ENCODE measurements at regions not wholly inside any gene's neighbourhood (a gene's known extent, or its start where the extent isn't known, plus 50 kb on each side); places are given as distances from the start of the nearest gene placed in this dataset.

GRCh38 chr4:98728871-98729270, 70.5 kb upstream of the TSPAN5 start:
- Histone ChIP-seq H3K36me3 (no peaks in the 10 kb centered on the region), H3K27me3 (ENCODE audit: insufficient read depth, low read depth, severe bottlenecking) (no peaks in the 10 kb centered on the region), H3K9me3 (ENCODE audit: severe bottlenecking) (peaks cover 7% of the 10 kb centered on the region), H3K27ac (no peak overlapping the region), H3K4me3 (ENCODE audit: low read depth, low read length) (no peak overlapping the region)
- no peak for DNase-seq
- TF ChIP-seq, protein P1, sequence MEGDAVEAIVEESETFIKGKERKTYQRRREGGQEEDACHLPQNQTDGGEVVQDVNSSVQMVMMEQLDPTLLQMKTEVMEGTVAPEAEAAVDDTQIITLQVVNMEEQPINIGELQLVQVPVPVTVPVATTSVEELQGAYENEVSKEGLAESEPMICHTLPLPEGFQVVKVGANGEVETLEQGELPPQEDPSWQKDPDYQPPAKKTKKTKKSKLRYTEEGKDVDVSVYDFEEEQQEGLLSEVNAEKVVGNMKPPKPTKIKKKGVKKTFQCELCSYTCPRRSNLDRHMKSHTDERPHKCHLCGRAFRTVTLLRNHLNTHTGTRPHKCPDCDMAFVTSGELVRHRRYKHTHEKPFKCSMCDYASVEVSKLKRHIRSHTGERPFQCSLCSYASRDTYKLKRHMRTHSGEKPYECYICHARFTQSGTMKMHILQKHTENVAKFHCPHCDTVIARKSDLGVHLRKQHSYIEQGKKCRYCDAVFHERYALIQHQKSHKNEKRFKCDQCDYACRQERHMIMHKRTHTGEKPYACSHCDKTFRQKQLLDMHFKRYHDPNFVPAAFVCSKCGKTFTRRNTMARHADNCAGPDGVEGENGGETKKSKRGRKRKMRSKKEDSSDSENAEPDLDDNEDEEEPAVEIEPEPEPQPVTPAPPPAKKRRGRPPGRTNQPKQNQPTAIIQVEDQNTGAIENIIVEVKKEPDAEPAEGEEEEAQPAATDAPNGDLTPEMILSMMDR (IDR thresholded peaks at IDR 0.05; ENCODE audit: low read depth, low read length): no peak

- DNase-seq: no peak
- no peaks in the 10 kb centered on the region for H3K36me3 ChIP-seq
- TF ChIP-seq, protein P1 (IDR thresholded peaks at IDR 0.05; ENCODE audit: low read depth, low read length): no peak
Observed at GRCh38 chr4:98728433-98728832, 70.0 kb upstream of the TSPAN5 start.

DNA sequence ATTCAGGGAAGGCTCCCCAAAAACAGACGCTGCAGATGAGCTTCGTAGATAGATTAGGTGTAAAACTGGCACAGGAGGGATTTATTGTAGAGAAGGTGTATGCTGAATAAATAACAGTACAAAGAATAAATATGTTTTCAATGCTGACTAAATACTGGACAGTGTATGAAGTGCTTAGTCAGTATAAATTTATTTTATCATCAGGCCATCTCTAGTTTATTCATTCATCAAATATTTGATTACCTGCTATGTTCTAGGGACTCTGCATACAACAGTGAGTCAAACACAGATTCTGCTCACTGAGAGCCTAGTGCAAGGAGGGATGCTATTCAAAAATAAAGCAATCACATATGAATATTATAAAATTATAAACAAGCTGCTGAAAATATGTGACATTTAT, 63.6 kb upstream of the TSPAN5 start:
- Histone ChIP-seq H3K27me3 (ENCODE audit: insufficient read depth, low read depth, severe bottlenecking) (no peaks in the 10 kb centered on the region), H3K9me3 (ENCODE audit: severe bottlenecking) (peaks cover 9% of the 10 kb centered on the region), H3K36me3 (no peaks in the 10 kb centered on the region), H3K4me3 (ENCODE audit: low read depth, low read length) (no peak overlapping the region), H3K27ac (no peak overlapping the region)
- no peak for DNase-seq
- TF ChIP-seq, protein P1 (IDR thresholded peaks at IDR 0.05; ENCODE audit: low read depth, low read length): no peak

More at GRCh38 chr4:98728433-98728832, 70.0 kb upstream of the TSPAN5 start:
- peaks cover 9% of the 10 kb centered on the region for H3K9me3 ChIP-seq (ENCODE audit: severe bottlenecking)
- no peak overlapping the region for H3K27ac ChIP-seq
- H3K4me3 ChIP-seq (ENCODE audit: low read depth, low read length): no peak overlapping the region
- no peaks in the 10 kb centered on the region for H3K27me3 ChIP-seq (ENCODE audit: insufficient read depth, low read depth, severe bottlenecking)

GRCh38 chr4:98720871-98721480, 62.6 kb upstream of the TSPAN5 start:
- TF ChIP-seq, protein P1 (IDR thresholded peaks at IDR 0.05; ENCODE audit: low read depth, low read length): no peak
- Histone ChIP-seq H3K9me3 (ENCODE audit: severe bottlenecking) (peaks cover 9% of the 10 kb centered on the region), H3K27me3 (ENCODE audit: insufficient read depth, low read depth, severe bottlenecking) (no peaks in the 10 kb centered on the region), H3K36me3 (no peaks in the 10 kb centered on the region), H3K4me3 (ENCODE audit: low read depth, low read length) (no peak overlapping the region), H3K27ac (no peak overlapping the region)
- no peak for DNase-seq

- Histone ChIP-seq H3K27ac (no peak overlapping the region), H3K9me3 (ENCODE audit: severe bottlenecking) (no peaks in the 10 kb centered on the region), H3K27me3 (ENCODE audit: insufficient read depth, low read depth, severe bottlenecking) (no peaks in the 10 kb centered on the region), H3K4me3 (ENCODE audit: low read depth, low read length) (no peak overlapping the region), H3K36me3 (no peaks in the 10 kb centered on the region)
- DNase-seq: no peak
- TF ChIP-seq, protein P1 (IDR thresholded peaks at IDR 0.05; ENCODE audit: low read depth, low read length): no peak
Observed at GRCh38 chr4:98716796-98717195, 58.4 kb upstream of the TSPAN5 start.

- Histone ChIP-seq H3K9me3 (ENCODE audit: severe bottlenecking) (no peaks in the 10 kb centered on the region), H3K36me3 (no peaks in the 10 kb centered on the region), H3K4me3 (ENCODE audit: low read depth, low read length) (no peak overlapping the region), H3K27me3 (ENCODE audit: insufficient read depth, low read depth, severe bottlenecking) (no peaks in the 10 kb centered on the region), H3K27ac (no peak overlapping the region)
- TF ChIP-seq, protein P1 (IDR thresholded peaks at IDR 0.05; ENCODE audit: low read depth, low read length): no peak
- no peak for DNase-seq
Observed at GRCh38 chr4:98712607-98713006, 54.2 kb upstream of the TSPAN5 start.

Data from WERI-Rb-1 (cell line).